ENCODE measurements at regions not wholly inside any gene's neighbourhood (a gene's known extent, or its start where the extent isn't known, plus 50 kb on each side); places are given as distances from the start of the nearest gene placed in this dataset.

GRCh38 chr9:2344436-2344835 is 277.2 kb upstream of the VLDLR start:
- no peaks in the 10 kb centered on the region for H3K36me3 ChIP-seq
- no peaks in the 10 kb centered on the region for H3K4me1 ChIP-seq
- 85% methylated on average over 2 of the region's 2 CpGs for WGBS (ENCODE audit: insufficient coverage, low coverage, low lambda C conversion rate, missing lambda C conversion rate)
- H3K27me3 ChIP-seq: no peaks in the 10 kb centered on the region
- TF ChIP-seq POLR2A (IDR thresholded peaks at IDR 0.05): no peak
- no peak for TF ChIP-seq CTCF (IDR thresholded peaks at IDR 0.05)
- no peak for DNase-seq
- H3K9me3 ChIP-seq: no peaks in the 10 kb centered on the region
- H3K4me3 ChIP-seq: no peak overlapping the region
- no peak overlapping the region for H3K27ac ChIP-seq
- ATAC-seq: no peak
- intact Hi-C loops (cut with DNase I): no loop called here

- DNase-seq (no peak), ATAC-seq (no peak)
- 75% methylated on average over 3 of the region's 4 CpGs for WGBS (ENCODE audit: insufficient coverage, low coverage, low lambda C conversion rate, missing lambda C conversion rate)
- intact Hi-C loops (cut with DNase I): no loop called here
- TF ChIP-seq POLR2A (IDR thresholded peaks at IDR 0.05) (no peak), CTCF (IDR thresholded peaks at IDR 0.05) (no peak)
- Histone ChIP-seq H3K9me3 (no peaks in the 10 kb centered on the region), H3K27me3 (no peaks in the 10 kb centered on the region), H3K36me3 (no peaks in the 10 kb centered on the region), H3K4me3 (no peak overlapping the region), H3K4me1 (no peaks in the 10 kb centered on the region), H3K27ac (no peak overlapping the region)
Measured at GRCh38 chr9:2345013-2345412, 276.6 kb upstream of the VLDLR start.

- Histone ChIP-seq H3K27ac (no peak overlapping the region), H3K36me3 (no peaks in the 10 kb centered on the region), H3K4me3 (no peak overlapping the region), H3K27me3 (no peaks in the 10 kb centered on the region), H3K4me1 (no peaks in the 10 kb centered on the region), H3K9me3 (no peaks in the 10 kb centered on the region)
- ATAC-seq: no peak
- DNase-seq: no peak
- 86% methylated on average over 2 of the region's 2 CpGs for WGBS (ENCODE audit: insufficient coverage, low coverage, low lambda C conversion rate, missing lambda C conversion rate)
- intact Hi-C loops (cut with DNase I): no loop called here
- TF ChIP-seq POLR2A (IDR thresholded peaks at IDR 0.05) (no peak), CTCF (IDR thresholded peaks at IDR 0.05) (no peak)
Measured at GRCh38 chr9:2346277-2346913, 275.2 kb upstream of the VLDLR start.

GRCh38 chr9:2351324-2351723 is 270.3 kb upstream of the VLDLR start:
- TF ChIP-seq CTCF (IDR thresholded peaks at IDR 0.05) (no peak), POLR2A (IDR thresholded peaks at IDR 0.05) (no peak)
- no peaks in the 10 kb centered on the region for H3K27me3 ChIP-seq
- intact Hi-C loops (cut with DNase I): no loop called here
- H3K9me3 ChIP-seq: no peaks in the 10 kb centered on the region
- no peaks in the 10 kb centered on the region for H3K36me3 ChIP-seq
- H3K27ac ChIP-seq: no peak overlapping the region
- no peaks in the 10 kb centered on the region for H3K4me1 ChIP-seq
- DNase-seq: no peak
- no peak overlapping the region for H3K4me3 ChIP-seq
- 58% methylated on average over 3 of the region's 3 CpGs for WGBS (ENCODE audit: insufficient coverage, low coverage, low lambda C conversion rate, missing lambda C conversion rate)
- ATAC-seq: no peak

- DNase-seq: no peak
- Histone ChIP-seq H3K36me3 (no peaks in the 10 kb centered on the region), H3K27ac (no peak overlapping the region), H3K4me1 (no peaks in the 10 kb centered on the region), H3K27me3 (no peaks in the 10 kb centered on the region), H3K4me3 (no peak overlapping the region), H3K9me3 (no peaks in the 10 kb centered on the region)
- WGBS (ENCODE audit: insufficient coverage, low coverage, low lambda C conversion rate, missing lambda C conversion rate): 64% methylated on average over 4 of the region's 4 CpGs
- no peak for TF ChIP-seq CTCF (IDR thresholded peaks at IDR 0.05)
- TF ChIP-seq POLR2A (IDR thresholded peaks at IDR 0.05): no peak
- intact Hi-C loops (cut with DNase I): no loop called here
- no peak for ATAC-seq
Measured at GRCh38 chr9:2354216-2354615, 267.4 kb upstream of the VLDLR start.
